ENCODE measurements at regions not wholly inside any gene's neighbourhood (a gene's known extent, or its start where the extent isn't known, plus 50 kb on each side); places are given as distances from the start of the nearest gene placed in this dataset.

- Histone ChIP-seq H3K4me1 (ENCODE audit: control insufficient read depth, insufficient read depth, low read length) (no peaks in the 10 kb centered on the region), H3K9ac (ENCODE audit: control insufficient read depth, insufficient read depth, low read length) (no peak overlapping the region), H2AFZ (ENCODE audit: control insufficient read depth, low read depth, low read length) (no peak overlapping the region), H3K36me3 (ENCODE audit: control insufficient read depth in 2 of 2, insufficient read depth in 2 of 2, low read length in 1 of 2) (no peaks in the 10 kb centered on the region), H3K27ac (ENCODE audit: control insufficient read depth, insufficient read depth) (no peak overlapping the region), H3K79me2 (ENCODE audit: control insufficient read depth, insufficient read depth, low read length) (no peaks in the 10 kb centered on the region), H3K27me3 (replicated peaks in 1 of 2; ENCODE audit: control insufficient read depth in 2 of 2, insufficient read depth in 2 of 2, low read length in 1 of 2) (no peaks in the 10 kb centered on the region), H3K4me2 (ENCODE audit: control insufficient read depth, insufficient read depth) (no peak overlapping the region), H3K9me3 (replicated peaks; ENCODE audit: control insufficient read depth, insufficient read depth, low read length) (no peaks in the 10 kb centered on the region), H4K20me1 (ENCODE audit: control insufficient read depth, insufficient read depth) (no peaks in the 10 kb centered on the region), H3K4me3 (no peak overlapping the region)
- ATAC-seq (no peak), DNase-seq (ENCODE audit: low read depth, low spot score) (no peak), FAIRE-seq (no peak)
- no TSS peak for BruUV-seq (replicated peaks)
- no peak for TF ChIP-seq KLF5 (IDR thresholded peaks at IDR 0.05; ENCODE audit: partially characterized antibody)
- ChIA-PET CTCF (no interaction called here), SMC1A (ENCODE audit: uncharacterized antibody, unreplicated experiment) (no interaction called here), RAD21 (ENCODE audit: unreplicated experiment) (no interaction called here), POLR2A (no interaction called here)
- WGBS (ENCODE audit: insufficient coverage, insufficient replicate concordance, low lambda C conversion rate, missing lambda C conversion rate), result 0% methylated on average over 2 of the region's 2 CpGs
- in situ Hi-C loops (cut with MboI), result no loop called here
- intact Hi-C loops (cut with micrococcal nuclease; ENCODE audit: unreplicated experiment), result no loop called here
Measured at GRCh38 chr4:181859439-181859838, 383.8 kb upstream of the TENM3 start.

GRCh38 chr4:181860157-181860556 is 383.0 kb upstream of the TENM3 start:
- no peaks in the 10 kb centered on the region for H3K36me3 ChIP-seq (ENCODE audit: control insufficient read depth in 2 of 2, insufficient read depth in 2 of 2, low read length in 1 of 2)
- H3K9me3 ChIP-seq (replicated peaks; ENCODE audit: control insufficient read depth, insufficient read depth, low read length), result no peaks in the 10 kb centered on the region
- H3K9ac ChIP-seq (ENCODE audit: control insufficient read depth, insufficient read depth, low read length), result no peak overlapping the region
- no peaks in the 10 kb centered on the region for H3K4me1 ChIP-seq (ENCODE audit: control insufficient read depth, insufficient read depth, low read length)
- H3K4me2 ChIP-seq (ENCODE audit: control insufficient read depth, insufficient read depth), result no peak overlapping the region
- in situ Hi-C loops (cut with MboI), result no loop called here
- 85% methylated on average over 7 of the region's 7 CpGs for WGBS (ENCODE audit: insufficient coverage, insufficient replicate concordance, low lambda C conversion rate, missing lambda C conversion rate)
- H4K20me1 ChIP-seq (ENCODE audit: control insufficient read depth, insufficient read depth), result no peaks in the 10 kb centered on the region
- DNase-seq (ENCODE audit: low read depth, low spot score) (no peak), FAIRE-seq (no peak), ATAC-seq (no peak)
- H3K27me3 ChIP-seq (replicated peaks in 1 of 2; ENCODE audit: control insufficient read depth in 2 of 2, insufficient read depth in 2 of 2, low read length in 1 of 2), result no peaks in the 10 kb centered on the region
- no peak overlapping the region for H2AFZ ChIP-seq (ENCODE audit: control insufficient read depth, low read depth, low read length)
- CTCF ChIA-PET, result no interaction called here
- POLR2A ChIA-PET, result no interaction called here
- BruUV-seq (replicated peaks), result no TSS peak
- TF ChIP-seq KAT2A (conservative IDR thresholded peaks at IDR 0.05; ENCODE audit: control insufficient read depth, low read depth, low read length) (no peak), ZNF24 (IDR thresholded peaks at IDR 0.05) (no peak), GABPA (IDR thresholded peaks at IDR 0.05; ENCODE audit: low read depth) (no peak), ZNF217 (IDR thresholded peaks at IDR 0.05) (no peak), PAX5 (IDR thresholded peaks at IDR 0.05; ENCODE audit: borderline replicate concordance, low read depth, low read length) (no peak), ZBTB40 (IDR thresholded peaks at IDR 0.05; ENCODE audit: borderline replicate concordance) (no peak)
- H3K27ac ChIP-seq (ENCODE audit: control insufficient read depth, insufficient read depth), result no peak overlapping the region
- no peak overlapping the region for H3K4me3 ChIP-seq
- RAD21 ChIA-PET (ENCODE audit: unreplicated experiment), result no interaction called here
- H3K79me2 ChIP-seq (ENCODE audit: control insufficient read depth, insufficient read depth, low read length), result no peaks in the 10 kb centered on the region
- intact Hi-C loops (cut with micrococcal nuclease; ENCODE audit: unreplicated experiment), result no loop called here
- SMC1A ChIA-PET (ENCODE audit: uncharacterized antibody, unreplicated experiment), result no interaction called here

Data from GM12878 (cell line).